Duodenal mucosa (tissue), 2 donors: ENCODE measurements at regions not wholly inside any gene's neighbourhood (a gene's known extent, or its start where the extent isn't known, plus 50 kb on each side); places are given as distances from the start of the nearest gene placed in this dataset.

Experiments used
- H3K27ac ChIP-seq: one replicate; pipeline ENCODE4 v1.7.0; 2013; ENCODE audit warnings: low read depth, low read length
- H3K27me3 ChIP-seq, 2 donors: one replicate each; pipeline ENCODE4 v1.7.0; 2013; ENCODE audit warnings: low read length in 2 of 2, control low read depth in 1 of 2; ENCODE audit not compliant: insufficient read depth in 2 of 2, control insufficient read depth in 1 of 2
- H3K36me3 ChIP-seq, 2 donors: one replicate each; pipeline ENCODE4 v1.7.0; 2013; ENCODE audit warnings: low read length in 2 of 2, control low read depth in 1 of 2; ENCODE audit not compliant: insufficient read depth in 2 of 2, control insufficient read depth in 1 of 2
- H3K4me1 ChIP-seq, 2 donors: one replicate each; pipeline ENCODE4 v1.7.0; 2013; ENCODE audit warnings: low read length in 2 of 2, control low read depth in 1 of 2; ENCODE audit not compliant: insufficient read depth in 2 of 2, control insufficient read depth in 1 of 2
- H3K4me3 ChIP-seq, 2 donors: one replicate each; pipeline ENCODE4 v1.7.0; 2013; ENCODE audit warnings: low read length in 2 of 2, low read depth in 1 of 2
- H3K9ac ChIP-seq, 2 donors: one replicate each; pipeline ENCODE4 v1.7.0; 2013; ENCODE audit warnings: low read length in 2 of 2, low read depth in 1 of 2
- H3K9me3 ChIP-seq, 2 donors: one replicate each; pipeline ENCODE4 v1.7.0; 2013; ENCODE audit warnings: low read length in 2 of 2, control low read depth in 1 of 2; ENCODE audit not compliant: control insufficient read depth in 1 of 2

GRCh38 chr9:129458155-129458661 lies 162.7 kb downstream of the C9orf50 start:
- H3K27me3 ChIP-seq, result no peaks in the 10 kb centered on the region
- no peaks in the 10 kb centered on the region for H3K36me3 ChIP-seq
- peaks cover 26 to 29% of the 10 kb centered on the region in 2 donors for H3K4me1 ChIP-seq
- peak overlapping the region; percentile 65 for H3K27ac ChIP-seq
- H3K9ac ChIP-seq, result peak overlapping the region in 1 of 2 donors; percentile 39
- H3K4me3 ChIP-seq, result peak overlapping the region in 1 of 2 donors; percentile 16
- no peaks in the 10 kb centered on the region for H3K9me3 ChIP-seq

- Histone ChIP-seq H3K27ac (no peak overlapping the region), H3K4me3 (no peak overlapping the region), H3K9me3 (no peaks in the 10 kb centered on the region), H3K36me3 (no peaks in the 10 kb centered on the region), H3K27me3 (no peaks in the 10 kb centered on the region), H3K4me1 (peaks cover 26 to 29% of the 10 kb centered on the region in 2 donors), H3K9ac (no peak overlapping the region)
Observed at GRCh38 chr9:129457325-129457779, 163.5 kb downstream of the C9orf50 start.

DNA sequence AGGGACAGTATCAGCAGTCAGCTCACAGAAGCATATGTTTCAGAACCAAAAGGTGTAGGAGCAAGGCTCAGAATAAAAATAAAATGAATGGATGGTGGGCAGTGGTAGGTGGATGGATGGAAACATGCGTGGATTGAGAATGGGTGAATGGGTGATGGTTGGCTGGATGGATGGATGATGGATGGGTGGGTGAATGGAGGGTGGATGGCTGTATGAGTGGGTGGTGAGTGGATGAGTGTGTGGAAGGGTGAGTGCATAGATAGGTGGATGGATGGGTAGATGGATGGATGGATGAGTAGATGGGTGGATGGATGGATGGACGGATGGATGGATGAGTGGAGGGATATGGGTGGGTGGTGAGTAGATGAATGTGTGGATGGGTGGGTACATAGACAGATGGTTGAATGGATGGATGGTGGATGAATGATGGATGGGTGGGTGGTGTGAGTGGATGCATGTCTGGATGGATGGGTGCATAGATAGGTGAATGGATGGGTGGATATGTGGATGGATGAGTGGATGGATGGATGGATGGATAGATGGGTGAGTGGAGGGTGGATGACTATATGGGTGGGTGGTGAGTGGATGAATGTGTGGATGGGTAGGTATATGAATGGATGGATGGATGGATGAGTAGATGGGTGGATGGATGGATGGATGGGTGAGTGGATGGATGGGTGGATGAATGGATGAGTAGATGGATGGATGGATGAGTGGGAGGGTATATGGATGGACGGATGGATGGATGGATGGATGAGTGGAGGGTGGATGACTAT lies 164.2 kb downstream of the C9orf50 start:
- H3K4me1 ChIP-seq, result peaks cover 26 to 29% of the 10 kb centered on the region in 2 donors
- H3K27me3 ChIP-seq, result no peaks in the 10 kb centered on the region
- H3K4me3 ChIP-seq, result no peak overlapping the region
- no peaks in the 10 kb centered on the region for H3K36me3 ChIP-seq
- H3K27ac ChIP-seq, result no peak overlapping the region
- no peak overlapping the region for H3K9ac ChIP-seq
- no peaks in the 10 kb centered on the region for H3K9me3 ChIP-seq

- no peak overlapping the region for H3K27ac ChIP-seq
- no peak overlapping the region for H3K4me3 ChIP-seq
- H3K9ac ChIP-seq, result no peak overlapping the region
- no peaks in the 10 kb centered on the region for H3K9me3 ChIP-seq
- peaks cover 20% of the 10 kb centered on the region in 2 donors for H3K4me1 ChIP-seq
- H3K27me3 ChIP-seq, result no peaks in the 10 kb centered on the region
- no peaks in the 10 kb centered on the region for H3K36me3 ChIP-seq
Observed at GRCh38 chr9:129455151-129455995, 165.5 kb downstream of the C9orf50 start.

DNA sequence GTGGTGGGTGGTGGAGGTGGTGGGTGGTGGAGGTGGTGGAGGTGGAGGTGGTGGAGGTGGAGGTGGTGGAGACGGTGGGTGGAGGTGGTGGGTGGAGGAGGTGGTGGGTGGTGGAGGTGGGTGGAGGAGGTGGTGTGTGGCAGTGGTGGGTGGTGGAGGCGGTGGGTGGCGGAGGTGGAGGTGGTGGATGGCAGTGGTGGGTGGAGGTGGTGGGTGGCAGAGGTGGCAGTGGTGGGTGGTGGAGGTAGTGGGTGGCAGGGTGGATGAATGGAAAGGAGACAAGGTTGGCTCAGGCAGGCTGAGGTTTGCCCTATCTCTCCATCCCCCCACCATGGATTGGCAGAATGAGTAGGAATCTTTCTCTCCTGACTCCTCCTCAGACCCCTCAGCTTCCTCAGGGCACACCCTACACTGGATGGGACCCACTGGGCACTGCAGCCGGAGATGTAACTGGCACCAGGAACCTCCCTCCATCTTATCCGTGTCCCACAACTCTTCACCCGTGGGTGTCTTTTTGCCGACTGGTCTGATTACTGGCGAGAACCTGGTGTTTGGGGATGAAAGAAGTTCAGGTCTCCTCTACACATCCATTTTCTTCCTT lies 166.3 kb downstream of the C9orf50 start:
- Histone ChIP-seq H3K9me3 (no peaks in the 10 kb centered on the region), H3K27ac (no peak overlapping the region), H3K27me3 (no peaks in the 10 kb centered on the region), H3K36me3 (no peaks in the 10 kb centered on the region), H3K4me3 (no peak overlapping the region), H3K4me1 (peaks cover 15 to 16% of the 10 kb centered on the region in 2 donors), H3K9ac (no peak overlapping the region)

GRCh38 chr9:129453734-129454133 lies 167.2 kb downstream of the C9orf50 start:
- H3K4me1 ChIP-seq, result peaks cover 7 to 8% of the 10 kb centered on the region in 2 donors
- H3K4me3 ChIP-seq, result no peak overlapping the region
- no peak overlapping the region for H3K9ac ChIP-seq
- no peak overlapping the region for H3K27ac ChIP-seq
- H3K27me3 ChIP-seq, result no peaks in the 10 kb centered on the region
- no peaks in the 10 kb centered on the region for H3K36me3 ChIP-seq
- no peaks in the 10 kb centered on the region for H3K9me3 ChIP-seq

- no peaks in the 10 kb centered on the region for H3K27me3 ChIP-seq
- no peak overlapping the region for H3K4me3 ChIP-seq
- H3K4me1 ChIP-seq, result no peaks in the 10 kb centered on the region
- H3K27ac ChIP-seq, result peak overlapping the region; percentile 20
- peaks cover 0 to under 1% of the 10 kb centered on the region in 2 donors for H3K9me3 ChIP-seq
- H3K9ac ChIP-seq, result no peak overlapping the region
- H3K36me3 ChIP-seq, result no peaks in the 10 kb centered on the region
Observed at GRCh38 chr9:129451669-129452068, 169.2 kb downstream of the C9orf50 start.

GRCh38 chr9:129451089-129451656 lies 169.7 kb downstream of the C9orf50 start:
- H3K27ac ChIP-seq, result peak overlapping the region; percentile 20
- no peaks in the 10 kb centered on the region for H3K36me3 ChIP-seq
- peaks cover 0 to 2% of the 10 kb centered on the region in 2 donors for H3K9me3 ChIP-seq
- no peaks in the 10 kb centered on the region for H3K4me1 ChIP-seq
- H3K4me3 ChIP-seq, result no peak overlapping the region
- H3K27me3 ChIP-seq, result no peaks in the 10 kb centered on the region
- H3K9ac ChIP-seq, result no peak overlapping the region

- H3K36me3 ChIP-seq, result no peaks in the 10 kb centered on the region
- H3K4me1 ChIP-seq, result no peaks in the 10 kb centered on the region
- peaks cover 0 to 2% of the 10 kb centered on the region in 2 donors for H3K9me3 ChIP-seq
- no peak overlapping the region for H3K9ac ChIP-seq
- H3K27me3 ChIP-seq, result no peaks in the 10 kb centered on the region
- H3K27ac ChIP-seq, result no peak overlapping the region
- H3K4me3 ChIP-seq, result no peak overlapping the region
Observed at GRCh38 chr9:129449066-129449465, 171.8 kb downstream of the C9orf50 start.
